GM23338 (cell line): ENCODE measurements at regions not wholly inside any gene's neighbourhood (a gene's known extent, or its start where the extent isn't known, plus 50 kb on each side); places are given as distances from the start of the nearest gene placed in this dataset.

Source experiments
- ATAC-seq: fragments of 200-7000 bp; cut with Tn5 transposase; 3 replicates; pipeline ENCODE4 v1.9.1; 2020
- DNase-seq: peaks from one replicate; pipeline ENCODE4 v3.0.0-alpha.2; 2015; ENCODE audit warnings: low spot score
- H2AFZ ChIP-seq: fragments of 200-600 bp; sonication (generic); 2 replicates; pipeline ENCODE4 v1.8.0; 2016; ENCODE audit warnings: antibody characterized with exemption, mild to moderate bottlenecking, moderate library complexity
- H3F3A ChIP-seq: fragments of 200-600 bp; sonication (generic); replicated peaks from 2 replicates; pipeline ENCODE4 v1.8.0; 2017; ENCODE audit warnings: antibody characterized with exemption, mixed run types, low read depth
- H3K27ac ChIP-seq: fragments of 200-600 bp; sonication (generic); 2 replicates; pipeline ENCODE4 v1.6.1; 2016; ENCODE audit warnings: low read depth
- H3K27me3 ChIP-seq: fragments of 200-600 bp; sonication (generic); 2 replicates; pipeline ENCODE4 v1.8.0; 2016; ENCODE audit warnings: mild to moderate bottlenecking, mixed run types, moderate library complexity; ENCODE audit not compliant: insufficient read depth
- H3K36me3 ChIP-seq: fragments of 200-600 bp; sonication (generic); 2 replicates; pipeline ENCODE4 v1.8.0; 2016; ENCODE audit warnings: mild to moderate bottlenecking; ENCODE audit not compliant: insufficient read depth
- H3K4me1 ChIP-seq: fragments of 200-600 bp; sonication (generic); 2 replicates; pipeline ENCODE4 v1.8.0; 2016; ENCODE audit warnings: mild to moderate bottlenecking, moderate library complexity; ENCODE audit not compliant: insufficient read depth
- H3K4me2 ChIP-seq: fragments of 200-600 bp; sonication (generic); 2 replicates; pipeline ENCODE4 v1.7.1; 2017; ENCODE audit warnings: mixed run types
- H3K4me3 ChIP-seq: fragments of 200-600 bp; sonication (generic); 2 replicates; pipeline ENCODE4 v1.6.1; 2016; ENCODE audit warnings: mixed run types
- H3K79me2 ChIP-seq: fragments of 200-600 bp; sonication (generic); replicated peaks from 2 replicates; pipeline ENCODE4 v1.8.0; 2017; ENCODE audit warnings: mild to moderate bottlenecking; ENCODE audit not compliant: insufficient read depth
- H3K9me2 ChIP-seq: fragments of 200-600 bp; sonication (generic); 2 replicates; pipeline ENCODE4 v1.8.0; 2017; ENCODE audit not compliant: insufficient read depth
- H4K20me1 ChIP-seq: fragments of 200-600 bp; sonication (generic); replicated peaks from 2 replicates; pipeline ENCODE4 v1.8.0; 2017; ENCODE audit warnings: mild to moderate bottlenecking; ENCODE audit not compliant: insufficient read depth
- H3K27ac Mint-ChIP-seq: 2 replicates; pipeline ENCODE4 v1.8.0; 2020; ENCODE audit warnings: inconsistent platforms, mild to moderate bottlenecking, moderate library complexity, mixed read lengths
- H3K27me3 Mint-ChIP-seq: 3 replicates; pipeline ENCODE4 v1.8.0; 2022; ENCODE audit warnings: low read depth, mild to moderate bottlenecking, moderate library complexity, mixed read lengths, inconsistent platforms; ENCODE audit not compliant: insufficient read depth, poor library complexity
- H3K36me3 Mint-ChIP-seq: 3 replicates; pipeline ENCODE4 v1.8.0; 2021; ENCODE audit warnings: low read depth, mild to moderate bottlenecking, inconsistent platforms, moderate library complexity, mixed read lengths
- H3K4me1 Mint-ChIP-seq: 3 replicates; pipeline ENCODE4 v1.8.0; 2020; ENCODE audit warnings: mild to moderate bottlenecking, inconsistent platforms, mixed read lengths
- H3K4me3 Mint-ChIP-seq: 3 replicates; pipeline ENCODE4 v1.8.0; 2021; ENCODE audit warnings: moderate library complexity, mild to moderate bottlenecking, inconsistent platforms, mixed read lengths
- H3K9me3 Mint-ChIP-seq: 3 replicates; pipeline ENCODE4 v1.8.0; 2020; ENCODE audit warnings: moderate library complexity, mild to moderate bottlenecking, inconsistent platforms, mixed read lengths
- CREB1 ChIP-seq: fragments of 250-450 bp; sonication (Bioruptor Pico); IDR thresholded peaks from 2 replicates; pipeline ENCODE4 v1.5.0; 2020; ENCODE audit warnings: low read depth, mild to moderate bottlenecking, moderate library complexity
- NANOG ChIP-seq: IDR thresholded peaks from 2 replicates; pipeline ENCODE4 v1.6.1; 2016; ENCODE audit warnings: antibody characterized with exemption, borderline replicate concordance
- STAT1 ChIP-seq: IDR thresholded peaks from one replicate; pipeline ENCODE4 v1.6.1; 2016; ENCODE audit warnings: antibody characterized with exemption; ENCODE audit not compliant: unreplicated experiment
- ZNF114 ChIP-seq: fragments of 250-450 bp; sonication (Bioruptor Pico); IDR thresholded peaks from 2 replicates; pipeline ENCODE4 v1.5.0; 2020; ENCODE audit warnings: mild to moderate bottlenecking, moderate library complexity
- ZNF331 ChIP-seq: fragments of 250-450 bp; sonication (Bioruptor Pico); IDR thresholded peaks from 2 replicates; pipeline ENCODE4 v1.5.0; 2020; ENCODE audit warnings: low read depth, mild to moderate bottlenecking, moderate library complexity
- TF ChIP-seq, protein P1 (sequence below): IDR thresholded peaks from one replicate; pipeline ENCODE4 v1.6.1; 2018; ENCODE audit warnings: antibody characterized with exemption; ENCODE audit not compliant: unreplicated experiment
- TF ChIP-seq, protein P2 (sequence below), 2 experiments: fragments of 200-600 bp in 1 of 2; sonication (generic) in 1 of 2; conservative IDR thresholded peaks; 2 replicates each; pipeline versions ENCODE4 v1.5.1 to v1.6.1; 2016 to 2017; ENCODE audit warnings: antibody characterized with exemption in 2 of 2, low read depth in 2 of 2, mild to moderate bottlenecking in 2 of 2, moderate library complexity in 1 of 2
- TF ChIP-seq, protein P3 (sequence below): fragments of 250-450 bp; sonication (Bioruptor Pico); IDR thresholded peaks from 2 replicates; pipeline ENCODE4 v1.5.0; 2020; ENCODE audit warnings: mild to moderate bottlenecking, moderate library complexity
- TF ChIP-seq, protein P4 (sequence below): IDR thresholded peaks from 2 replicates; pipeline ENCODE4 v1.6.1; 2016; ENCODE audit warnings: antibody characterized with exemption

DNA sequence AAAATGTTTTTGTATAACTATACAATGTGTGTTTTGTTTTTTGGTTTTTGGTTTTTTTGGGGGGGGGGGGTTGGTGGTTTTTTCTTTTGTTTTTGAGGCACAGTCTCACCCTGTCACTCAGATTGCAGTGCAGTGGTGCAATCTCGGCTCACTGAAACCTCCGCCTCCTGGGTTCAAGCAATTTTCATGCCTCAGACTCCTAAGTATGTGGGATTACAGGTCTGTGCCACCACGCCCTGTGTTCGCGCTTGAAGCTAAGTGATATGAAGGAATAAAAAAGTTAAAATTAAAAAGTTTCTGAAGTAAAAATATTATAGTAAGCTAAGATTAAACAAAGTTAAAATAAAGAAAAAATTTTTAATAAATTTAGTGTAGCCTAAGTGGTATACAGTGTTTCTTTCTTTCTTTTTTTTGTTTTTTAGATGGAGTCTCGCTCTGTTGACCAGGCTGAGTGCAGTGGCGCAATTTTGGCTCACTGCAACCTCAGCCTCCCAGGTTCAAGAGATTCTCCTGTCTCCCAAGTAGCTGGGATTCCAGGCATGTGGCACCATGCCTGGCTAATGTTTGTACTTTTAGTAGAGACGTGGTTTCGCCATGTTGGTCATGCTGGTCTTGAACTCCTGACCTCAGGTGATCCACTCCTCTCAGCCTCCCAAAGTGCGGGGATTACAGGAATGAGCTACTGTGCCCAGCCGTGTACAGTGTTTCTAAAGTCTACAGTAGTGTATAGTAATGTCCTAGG, 53.9 kb upstream of the TEX55 start:
- H3K27ac Mint-ChIP-seq = no peak overlapping the region
- DNase-seq (no peak), ATAC-seq (no peak)
- H3K27ac ChIP-seq = no peak overlapping the region
- H3K36me3 Mint-ChIP-seq = no peaks in the 10 kb centered on the region
- H3K9me3 Mint-ChIP-seq = no peaks in the 10 kb centered on the region
- TF ChIP-seq CREB1 (CRISPR knock-in tag) = no peak
- H3K4me3 ChIP-seq = no peak overlapping the region
- no peaks in the 10 kb centered on the region for H3K4me1 ChIP-seq
- no peaks in the 10 kb centered on the region for H3K27me3 Mint-ChIP-seq
- H3K27me3 ChIP-seq = no peaks in the 10 kb centered on the region
- no peaks in the 10 kb centered on the region for H3K4me1 Mint-ChIP-seq
- H3K9me2 ChIP-seq = no peaks in the 10 kb centered on the region
- no peaks in the 10 kb centered on the region for H4K20me1 ChIP-seq
- H2AFZ ChIP-seq = no peak overlapping the region
- H3K36me3 ChIP-seq = no peaks in the 10 kb centered on the region
- H3K4me2 ChIP-seq = no peak overlapping the region
- H3F3A ChIP-seq = no peaks in the 10 kb centered on the region
- no peaks in the 10 kb centered on the region for H3K79me2 ChIP-seq
- H3K4me3 Mint-ChIP-seq = no peak overlapping the region

DNA sequence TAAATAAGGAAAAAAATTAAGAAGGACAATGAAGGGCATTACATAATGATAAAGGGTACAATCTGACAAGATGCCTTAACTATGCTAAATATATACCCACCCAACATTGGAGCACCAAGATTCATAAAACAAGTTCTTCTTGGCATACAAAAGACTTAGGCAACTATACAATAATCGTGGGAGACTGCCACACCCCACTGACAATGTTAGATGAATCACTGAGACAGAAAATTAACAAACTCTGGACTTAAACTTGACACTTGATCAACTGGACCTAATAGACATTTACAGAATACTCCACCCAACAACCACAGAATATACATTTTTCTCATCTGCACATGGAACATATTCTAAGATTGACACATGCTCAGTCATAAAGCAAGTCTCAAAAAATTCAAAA, 53.2 kb upstream of the IGSF11 start:
- H3K4me3 Mint-ChIP-seq = no peak overlapping the region
- Histone ChIP-seq H4K20me1 (no peaks in the 10 kb centered on the region), H3K79me2 (no peaks in the 10 kb centered on the region), H3K27me3 (no peaks in the 10 kb centered on the region), H3K4me2 (no peak overlapping the region), H3K4me1 (no peaks in the 10 kb centered on the region), H3K4me3 (no peak overlapping the region), H2AFZ (no peak overlapping the region), H3K36me3 (no peaks in the 10 kb centered on the region), H3K9me2 (no peaks in the 10 kb centered on the region), H3K27ac (no peak overlapping the region), H3F3A (no peaks in the 10 kb centered on the region)
- no peak for TF ChIP-seq ZNF114 (CRISPR knock-in tag)
- TF ChIP-seq CREB1 (CRISPR knock-in tag) = no peak
- TF ChIP-seq, protein P1, sequence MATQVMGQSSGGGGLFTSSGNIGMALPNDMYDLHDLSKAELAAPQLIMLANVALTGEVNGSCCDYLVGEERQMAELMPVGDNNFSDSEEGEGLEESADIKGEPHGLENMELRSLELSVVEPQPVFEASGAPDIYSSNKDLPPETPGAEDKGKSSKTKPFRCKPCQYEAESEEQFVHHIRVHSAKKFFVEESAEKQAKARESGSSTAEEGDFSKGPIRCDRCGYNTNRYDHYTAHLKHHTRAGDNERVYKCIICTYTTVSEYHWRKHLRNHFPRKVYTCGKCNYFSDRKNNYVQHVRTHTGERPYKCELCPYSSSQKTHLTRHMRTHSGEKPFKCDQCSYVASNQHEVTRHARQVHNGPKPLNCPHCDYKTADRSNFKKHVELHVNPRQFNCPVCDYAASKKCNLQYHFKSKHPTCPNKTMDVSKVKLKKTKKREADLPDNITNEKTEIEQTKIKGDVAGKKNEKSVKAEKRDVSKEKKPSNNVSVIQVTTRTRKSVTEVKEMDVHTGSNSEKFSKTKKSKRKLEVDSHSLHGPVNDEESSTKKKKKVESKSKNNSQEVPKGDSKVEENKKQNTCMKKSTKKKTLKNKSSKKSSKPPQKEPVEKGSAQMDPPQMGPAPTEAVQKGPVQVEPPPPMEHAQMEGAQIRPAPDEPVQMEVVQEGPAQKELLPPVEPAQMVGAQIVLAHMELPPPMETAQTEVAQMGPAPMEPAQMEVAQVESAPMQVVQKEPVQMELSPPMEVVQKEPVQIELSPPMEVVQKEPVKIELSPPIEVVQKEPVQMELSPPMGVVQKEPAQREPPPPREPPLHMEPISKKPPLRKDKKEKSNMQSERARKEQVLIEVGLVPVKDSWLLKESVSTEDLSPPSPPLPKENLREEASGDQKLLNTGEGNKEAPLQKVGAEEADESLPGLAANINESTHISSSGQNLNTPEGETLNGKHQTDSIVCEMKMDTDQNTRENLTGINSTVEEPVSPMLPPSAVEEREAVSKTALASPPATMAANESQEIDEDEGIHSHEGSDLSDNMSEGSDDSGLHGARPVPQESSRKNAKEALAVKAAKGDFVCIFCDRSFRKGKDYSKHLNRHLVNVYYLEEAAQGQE = no peak
- TF ChIP-seq, protein P2, sequence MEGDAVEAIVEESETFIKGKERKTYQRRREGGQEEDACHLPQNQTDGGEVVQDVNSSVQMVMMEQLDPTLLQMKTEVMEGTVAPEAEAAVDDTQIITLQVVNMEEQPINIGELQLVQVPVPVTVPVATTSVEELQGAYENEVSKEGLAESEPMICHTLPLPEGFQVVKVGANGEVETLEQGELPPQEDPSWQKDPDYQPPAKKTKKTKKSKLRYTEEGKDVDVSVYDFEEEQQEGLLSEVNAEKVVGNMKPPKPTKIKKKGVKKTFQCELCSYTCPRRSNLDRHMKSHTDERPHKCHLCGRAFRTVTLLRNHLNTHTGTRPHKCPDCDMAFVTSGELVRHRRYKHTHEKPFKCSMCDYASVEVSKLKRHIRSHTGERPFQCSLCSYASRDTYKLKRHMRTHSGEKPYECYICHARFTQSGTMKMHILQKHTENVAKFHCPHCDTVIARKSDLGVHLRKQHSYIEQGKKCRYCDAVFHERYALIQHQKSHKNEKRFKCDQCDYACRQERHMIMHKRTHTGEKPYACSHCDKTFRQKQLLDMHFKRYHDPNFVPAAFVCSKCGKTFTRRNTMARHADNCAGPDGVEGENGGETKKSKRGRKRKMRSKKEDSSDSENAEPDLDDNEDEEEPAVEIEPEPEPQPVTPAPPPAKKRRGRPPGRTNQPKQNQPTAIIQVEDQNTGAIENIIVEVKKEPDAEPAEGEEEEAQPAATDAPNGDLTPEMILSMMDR (conservative IDR thresholded peaks at IDR 0.05; ENCODE audit: low read depth in 2 of 2) = no peak
- no peak for TF ChIP-seq ZNF331 (CRISPR knock-in tag)
- TF ChIP-seq, protein P3, sequence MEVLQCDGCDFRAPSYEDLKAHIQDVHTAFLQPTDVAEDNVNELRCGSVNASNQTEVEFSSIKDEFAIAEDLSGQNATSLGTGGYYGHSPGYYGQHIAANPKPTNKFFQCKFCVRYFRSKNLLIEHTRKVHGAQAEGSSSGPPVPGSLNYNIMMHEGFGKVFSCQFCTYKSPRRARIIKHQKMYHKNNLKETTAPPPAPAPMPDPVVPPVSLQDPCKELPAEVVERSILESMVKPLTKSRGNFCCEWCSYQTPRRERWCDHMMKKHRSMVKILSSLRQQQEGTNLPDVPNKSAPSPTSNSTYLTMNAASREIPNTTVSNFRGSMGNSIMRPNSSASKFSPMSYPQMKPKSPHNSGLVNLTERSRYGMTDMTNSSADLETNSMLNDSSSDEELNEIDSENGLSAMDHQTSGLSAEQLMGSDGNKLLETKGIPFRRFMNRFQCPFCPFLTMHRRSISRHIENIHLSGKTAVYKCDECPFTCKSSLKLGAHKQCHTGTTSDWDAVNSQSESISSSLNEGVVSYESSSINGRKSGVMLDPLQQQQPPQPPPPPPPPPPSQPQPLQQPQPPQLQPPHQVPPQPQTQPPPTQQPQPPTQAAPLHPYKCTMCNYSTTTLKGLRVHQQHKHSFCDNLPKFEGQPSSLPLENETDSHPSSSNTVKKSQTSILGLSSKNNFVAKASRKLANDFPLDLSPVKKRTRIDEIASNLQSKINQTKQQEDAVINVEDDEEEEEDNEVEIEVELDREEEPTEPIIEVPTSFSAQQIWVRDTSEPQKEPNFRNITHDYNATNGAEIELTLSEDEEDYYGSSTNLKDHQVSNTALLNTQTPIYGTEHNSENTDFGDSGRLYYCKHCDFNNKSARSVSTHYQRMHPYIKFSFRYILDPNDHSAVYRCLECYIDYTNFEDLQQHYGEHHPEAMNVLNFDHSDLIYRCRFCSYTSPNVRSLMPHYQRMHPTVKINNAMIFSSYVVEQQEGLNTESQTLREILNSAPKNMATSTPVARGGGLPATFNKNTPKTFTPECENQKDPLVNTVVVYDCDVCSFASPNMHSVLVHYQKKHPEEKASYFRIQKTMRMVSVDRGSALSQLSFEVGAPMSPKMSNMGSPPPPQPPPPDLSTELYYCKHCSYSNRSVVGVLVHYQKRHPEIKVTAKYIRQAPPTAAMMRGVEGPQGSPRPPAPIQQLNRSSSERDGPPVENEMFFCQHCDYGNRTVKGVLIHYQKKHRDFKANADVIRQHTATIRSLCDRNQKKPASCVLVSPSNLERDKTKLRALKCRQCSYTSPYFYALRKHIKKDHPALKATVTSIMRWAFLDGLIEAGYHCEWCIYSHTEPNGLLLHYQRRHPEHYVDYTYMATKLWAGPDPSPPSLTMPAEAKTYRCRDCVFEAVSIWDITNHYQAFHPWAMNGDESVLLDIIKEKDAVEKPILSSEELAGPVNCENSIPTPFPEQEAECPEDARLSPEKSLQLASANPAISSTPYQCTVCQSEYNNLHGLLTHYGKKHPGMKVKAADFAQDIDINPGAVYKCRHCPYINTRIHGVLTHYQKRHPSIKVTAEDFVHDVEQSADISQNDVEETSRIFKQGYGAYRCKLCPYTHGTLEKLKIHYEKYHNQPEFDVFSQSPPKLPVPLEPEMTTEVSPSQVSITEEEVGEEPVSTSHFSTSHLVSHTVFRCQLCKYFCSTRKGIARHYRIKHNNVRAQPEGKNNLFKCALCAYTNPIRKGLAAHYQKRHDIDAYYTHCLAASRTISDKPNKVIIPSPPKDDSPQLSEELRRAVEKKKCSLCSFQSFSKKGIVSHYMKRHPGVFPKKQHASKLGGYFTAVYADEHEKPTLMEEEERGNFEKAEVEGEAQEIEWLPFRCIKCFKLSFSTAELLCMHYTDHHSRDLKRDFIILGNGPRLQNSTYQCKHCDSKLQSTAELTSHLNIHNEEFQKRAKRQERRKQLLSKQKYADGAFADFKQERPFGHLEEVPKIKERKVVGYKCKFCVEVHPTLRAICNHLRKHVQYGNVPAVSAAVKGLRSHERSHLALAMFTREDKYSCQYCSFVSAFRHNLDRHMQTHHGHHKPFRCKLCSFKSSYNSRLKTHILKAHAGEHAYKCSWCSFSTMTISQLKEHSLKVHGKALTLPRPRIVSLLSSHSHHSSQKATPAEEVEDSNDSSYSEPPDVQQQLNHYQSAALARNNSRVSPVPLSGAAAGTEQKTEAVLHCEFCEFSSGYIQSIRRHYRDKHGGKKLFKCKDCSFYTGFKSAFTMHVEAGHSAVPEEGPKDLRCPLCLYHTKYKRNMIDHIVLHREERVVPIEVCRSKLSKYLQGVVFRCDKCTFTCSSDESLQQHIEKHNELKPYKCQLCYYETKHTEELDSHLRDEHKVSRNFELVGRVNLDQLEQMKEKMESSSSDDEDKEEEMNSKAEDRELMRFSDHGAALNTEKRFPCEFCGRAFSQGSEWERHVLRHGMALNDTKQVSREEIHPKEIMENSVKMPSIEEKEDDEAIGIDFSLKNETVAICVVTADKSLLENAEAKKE (CRISPR knock-in tag) = no peak
- TF ChIP-seq NANOG = no peak
- TF ChIP-seq, protein P4, sequence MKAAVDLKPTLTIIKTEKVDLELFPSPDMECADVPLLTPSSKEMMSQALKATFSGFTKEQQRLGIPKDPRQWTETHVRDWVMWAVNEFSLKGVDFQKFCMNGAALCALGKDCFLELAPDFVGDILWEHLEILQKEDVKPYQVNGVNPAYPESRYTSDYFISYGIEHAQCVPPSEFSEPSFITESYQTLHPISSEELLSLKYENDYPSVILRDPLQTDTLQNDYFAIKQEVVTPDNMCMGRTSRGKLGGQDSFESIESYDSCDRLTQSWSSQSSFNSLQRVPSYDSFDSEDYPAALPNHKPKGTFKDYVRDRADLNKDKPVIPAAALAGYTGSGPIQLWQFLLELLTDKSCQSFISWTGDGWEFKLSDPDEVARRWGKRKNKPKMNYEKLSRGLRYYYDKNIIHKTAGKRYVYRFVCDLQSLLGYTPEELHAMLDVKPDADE = no peak
- TF ChIP-seq STAT1 = no peak
- no peaks in the 10 kb centered on the region for H3K27me3 Mint-ChIP-seq
- no peak for DNase-seq
- no peak overlapping the region for H3K27ac Mint-ChIP-seq
- H3K4me1 Mint-ChIP-seq = no peaks in the 10 kb centered on the region
- no peaks in the 10 kb centered on the region for H3K36me3 Mint-ChIP-seq
- H3K9me3 Mint-ChIP-seq = no peaks in the 10 kb centered on the region
- ATAC-seq = no peak
